Prostate gland (tissue), 2 donors: ENCODE measurements at regions not wholly inside any gene's neighbourhood (a gene's known extent, or its start where the extent isn't known, plus 50 kb on each side); places are given as distances from the start of the nearest gene placed in this dataset.

Experiments used
- DNase-seq: peaks from one replicate; pipeline ENCODE4 v3.0.0-alpha.2; 2019; ENCODE audit warnings: low spot score
- H3K27ac ChIP-seq, 2 donors: fragments of 200-600 bp; sonication (generic); 2 replicates each; pipeline ENCODE4 v1.5.1; 2017 to 2019
- H3K27me3 ChIP-seq: fragments of 200-600 bp; sonication (generic); replicated peaks from 2 replicates; pipeline ENCODE4 v1.5.1; 2019; ENCODE audit not compliant: insufficient read depth
- H3K36me3 ChIP-seq, 2 donors: fragments of 200-600 bp; sonication (generic); 1 replicate in 1 of 2; 2 replicates in 1 of 2; pipeline versions ENCODE4 v1.5.1 to v1.8.1; 2017 to 2019
- H3K4me1 ChIP-seq: fragments of 200-600 bp; sonication (generic); replicated peaks from 2 replicates; pipeline ENCODE4 v1.5.1; 2019
- H3K4me3 ChIP-seq, 2 donors: fragments of 200-600 bp; sonication (generic); 2 replicates each; pipeline ENCODE4 v1.5.1; 2017 to 2019
- H3K9me3 ChIP-seq: fragments of 200-600 bp; sonication (generic); 2 replicates; pipeline ENCODE4 v1.5.1; 2017
- POLR2A ChIP-seq: fragments of 450-650 bp; IDR thresholded peaks from one replicate; pipeline ENCODE4 v1.6.1; 2016; ENCODE audit warnings: antibody characterized with exemption, mild to moderate bottlenecking
- POLR2AphosphoS5 ChIP-seq: sonication (generic); formaldehyde crosslinking; IDR thresholded peaks from one replicate; pipeline ENCODE4 v1.6.1; 2017; ENCODE audit warnings: antibody characterized with exemption
- WGBS: methylation state at CpG from one replicate; pipeline ENCODE4 v1.1.5; 2018; 5-methylcytosine and 5-hydroxymethylcytosine counted together
- intact Hi-C: fragments of 100-400 bp; cut with DNase I; formaldehyde crosslinking; loops from one replicate; pipeline ENCODE4 v1.14.2; 2022
- TF ChIP-seq, protein P1 (sequence below), 4 experiments: fragments of 200-600 bp in 2 of 4; fragments of 450-650 bp in 2 of 4; sonication (generic) in 2 of 4; IDR thresholded peaks; 1 replicate in 3 of 4; 2 replicates in 1 of 4; pipeline ENCODE4 v1.5.1; 2016 to 2019; ENCODE audit warnings: antibody characterized with exemption in 4 of 4, mild to moderate bottlenecking in 2 of 4, moderate library complexity in 2 of 4

DNA sequence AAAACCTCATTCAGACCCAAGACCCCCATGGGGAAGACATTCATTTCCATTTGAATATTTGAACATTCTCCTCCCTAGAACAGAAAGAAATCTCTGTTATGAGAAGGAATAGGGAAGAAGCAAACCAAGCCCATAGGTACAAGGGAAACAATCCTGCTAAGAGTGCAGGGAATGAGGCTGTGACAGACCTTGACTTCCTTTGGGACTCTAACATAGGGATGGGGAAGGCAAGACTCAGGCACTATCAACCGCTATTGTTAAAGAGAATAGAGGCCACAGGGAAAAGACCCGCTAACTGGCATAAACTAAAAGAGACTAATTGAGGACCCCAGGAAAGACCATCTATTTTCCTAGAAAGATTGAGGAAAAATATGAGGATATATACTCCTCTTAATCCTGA is 117.8 kb upstream of the BRINP3 start:
- 93% methylated on average over 2 of the region's 2 CpGs for WGBS
- H3K4me3 ChIP-seq, result no peak overlapping the region
- H3K4me1 ChIP-seq, result no peaks in the 10 kb centered on the region
- DNase-seq, result no peak
- no peak overlapping the region for H3K27ac ChIP-seq
- TF ChIP-seq, protein P1, sequence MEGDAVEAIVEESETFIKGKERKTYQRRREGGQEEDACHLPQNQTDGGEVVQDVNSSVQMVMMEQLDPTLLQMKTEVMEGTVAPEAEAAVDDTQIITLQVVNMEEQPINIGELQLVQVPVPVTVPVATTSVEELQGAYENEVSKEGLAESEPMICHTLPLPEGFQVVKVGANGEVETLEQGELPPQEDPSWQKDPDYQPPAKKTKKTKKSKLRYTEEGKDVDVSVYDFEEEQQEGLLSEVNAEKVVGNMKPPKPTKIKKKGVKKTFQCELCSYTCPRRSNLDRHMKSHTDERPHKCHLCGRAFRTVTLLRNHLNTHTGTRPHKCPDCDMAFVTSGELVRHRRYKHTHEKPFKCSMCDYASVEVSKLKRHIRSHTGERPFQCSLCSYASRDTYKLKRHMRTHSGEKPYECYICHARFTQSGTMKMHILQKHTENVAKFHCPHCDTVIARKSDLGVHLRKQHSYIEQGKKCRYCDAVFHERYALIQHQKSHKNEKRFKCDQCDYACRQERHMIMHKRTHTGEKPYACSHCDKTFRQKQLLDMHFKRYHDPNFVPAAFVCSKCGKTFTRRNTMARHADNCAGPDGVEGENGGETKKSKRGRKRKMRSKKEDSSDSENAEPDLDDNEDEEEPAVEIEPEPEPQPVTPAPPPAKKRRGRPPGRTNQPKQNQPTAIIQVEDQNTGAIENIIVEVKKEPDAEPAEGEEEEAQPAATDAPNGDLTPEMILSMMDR (IDR thresholded peaks at IDR 0.05), result no peak
- no peak for TF ChIP-seq POLR2A
- TF ChIP-seq POLR2AphosphoS5, result no peak
- H3K9me3 ChIP-seq, result no peaks in the 10 kb centered on the region
- intact Hi-C loops, result no loop called here
- no peaks in the 10 kb centered on the region for H3K27me3 ChIP-seq
- H3K36me3 ChIP-seq, result no peaks in the 10 kb centered on the region

DNA sequence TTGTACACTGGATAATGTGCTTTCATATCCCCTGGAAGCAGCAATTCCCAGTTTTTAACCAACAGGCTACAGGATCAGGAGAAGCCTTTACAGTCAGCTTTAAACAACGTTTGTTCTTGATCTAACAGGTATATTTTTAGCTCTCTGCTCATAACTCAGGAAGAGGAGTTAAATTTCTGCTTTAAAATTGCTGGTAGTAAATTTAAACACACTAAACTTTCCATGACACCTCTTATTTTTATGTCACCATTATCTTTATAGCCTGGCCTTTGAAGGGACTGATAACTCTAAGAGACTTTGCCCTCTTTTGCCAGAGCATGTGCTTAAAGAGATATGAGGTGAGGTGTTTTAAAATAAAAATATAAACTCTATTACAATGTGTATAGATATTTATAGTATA is 119.6 kb upstream of the BRINP3 start:
- Histone ChIP-seq H3K9me3 (no peaks in the 10 kb centered on the region), H3K4me1 (no peaks in the 10 kb centered on the region), H3K36me3 (no peaks in the 10 kb centered on the region), H3K27me3 (no peaks in the 10 kb centered on the region), H3K27ac (no peak overlapping the region), H3K4me3 (no peak overlapping the region)
- TF ChIP-seq POLR2AphosphoS5 (no peak), POLR2A (no peak)
- TF ChIP-seq, protein P1 (IDR thresholded peaks at IDR 0.05), result no peak
- 6% methylated on average over 1 of the region's 1 CpG for WGBS
- no peak for DNase-seq
- intact Hi-C loops, result no loop called here

DNA sequence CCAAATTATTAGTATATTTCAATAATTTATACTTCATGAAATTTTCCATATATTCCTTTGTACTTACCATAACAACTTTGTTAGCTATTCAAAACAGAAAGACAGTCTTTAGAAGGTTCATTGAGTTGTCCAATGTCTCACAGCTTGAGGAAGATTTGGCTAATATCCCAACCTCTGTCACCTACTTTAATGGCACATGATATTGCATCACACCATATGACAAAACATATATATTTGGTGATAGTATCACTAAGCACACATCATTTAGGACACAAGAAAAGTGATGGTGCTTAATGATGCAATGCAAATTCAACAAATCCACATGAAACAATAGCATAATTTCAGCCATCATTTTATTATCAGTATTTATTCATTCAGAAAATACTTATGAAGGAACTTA is 122.0 kb upstream of the BRINP3 start:
- intact Hi-C loops, result no loop called here
- Histone ChIP-seq H3K27ac (no peak overlapping the region), H3K36me3 (no peaks in the 10 kb centered on the region), H3K4me1 (no peaks in the 10 kb centered on the region), H3K9me3 (no peaks in the 10 kb centered on the region), H3K4me3 (no peak overlapping the region), H3K27me3 (no peaks in the 10 kb centered on the region)
- TF ChIP-seq POLR2AphosphoS5, result no peak
- TF ChIP-seq, protein P1 (IDR thresholded peaks at IDR 0.05), result no peak
- TF ChIP-seq POLR2A, result no peak
- DNase-seq, result no peak

DNA sequence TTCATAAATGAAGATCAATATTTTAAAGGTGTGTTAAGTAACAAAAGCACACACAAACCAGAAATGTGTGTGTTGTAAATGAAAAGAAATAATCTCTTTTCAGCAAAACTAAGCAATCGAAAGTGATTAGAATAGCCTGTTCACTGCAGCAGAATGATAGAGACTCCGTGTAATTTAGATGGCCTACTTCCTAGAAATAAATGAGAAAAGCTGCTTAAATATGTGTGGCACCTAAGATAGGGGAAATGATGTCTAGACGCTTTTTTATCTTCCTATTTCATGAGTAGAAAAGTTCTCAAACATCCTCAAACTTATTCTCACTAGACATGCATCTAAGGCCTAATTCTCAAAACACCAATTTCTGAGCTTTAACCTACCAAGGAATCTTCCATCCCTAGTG is 124.7 kb upstream of the BRINP3 start:
- Histone ChIP-seq H3K4me1 (no peaks in the 10 kb centered on the region), H3K27ac (no peak overlapping the region), H3K36me3 (no peaks in the 10 kb centered on the region), H3K9me3 (no peaks in the 10 kb centered on the region), H3K4me3 (no peak overlapping the region), H3K27me3 (no peaks in the 10 kb centered on the region)
- no peak for DNase-seq
- intact Hi-C loops, result no loop called here
- WGBS, result 84% methylated on average over 3 of the region's 3 CpGs
- TF ChIP-seq, protein P1 (IDR thresholded peaks at IDR 0.05), result no peak
- TF ChIP-seq POLR2AphosphoS5 (no peak), POLR2A (no peak)

DNA sequence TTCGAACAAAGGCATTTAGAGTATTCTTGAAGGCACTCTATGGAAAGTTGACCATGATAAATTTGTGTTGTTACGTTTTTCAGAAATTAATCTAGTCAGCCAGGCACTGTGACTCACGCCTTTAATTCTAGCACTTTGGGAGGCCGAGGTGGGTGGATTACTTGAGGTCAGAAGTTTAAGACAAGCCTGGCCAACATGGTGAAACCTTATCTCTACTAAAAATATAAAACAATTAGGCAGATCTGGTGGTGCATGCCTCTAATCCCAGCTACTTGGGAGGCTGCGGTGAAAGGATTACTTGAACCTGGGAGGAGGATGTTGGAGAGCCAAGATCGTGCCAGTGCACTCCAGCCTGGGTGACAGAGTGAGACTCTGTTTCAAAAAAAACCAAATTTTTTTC is 130.6 kb upstream of the BRINP3 start:
- 86% methylated on average over 6 of the region's 6 CpGs for WGBS

More for the DNA sequence above, 130.6 kb upstream of the BRINP3 start:
- Histone ChIP-seq H3K9me3 (no peaks in the 10 kb centered on the region), H3K4me3 (no peak overlapping the region), H3K27me3 (no peaks in the 10 kb centered on the region), H3K4me1 (no peaks in the 10 kb centered on the region), H3K27ac (no peak overlapping the region), H3K36me3 (no peaks in the 10 kb centered on the region)
- intact Hi-C loops, result no loop called here
- no peak for DNase-seq
- TF ChIP-seq, protein P1 (IDR thresholded peaks at IDR 0.05), result no peak
- TF ChIP-seq POLR2A, result no peak
- no peak for TF ChIP-seq POLR2AphosphoS5
